HEK293 (cell line): ENCODE measurements at regions not wholly inside any gene's neighbourhood (a gene's known extent, or its start where the extent isn't known, plus 50 kb on each side); places are given as distances from the start of the nearest gene placed in this dataset.

ENCODE experiments used
- CTCF ChIA-PET: fragments of 350-600 bp; formaldehyde crosslinking; extraction: SDS; loops from one replicate; lab custom pipeline; 2021; ENCODE audit warnings: antibody characterized with exemption; lab: Yijun Ruan, JAX
- POLR2A ChIA-PET: fragments of 300-600 bp; formaldehyde crosslinking; extraction: SDS; loops from one replicate; lab custom pipeline; 2020; ENCODE audit warnings: antibody characterized with exemption, inconsistent platforms; lab: Yijun Ruan, JAX
- H3K27ac ChIP-seq: fragments of 200-500 bp; sonication (Bioruptor generic); 2 replicates; pipeline ENCODE4 v1.5.1; 2014; ENCODE audit warnings: low read depth, low read length, control low read depth, inconsistent platforms; ENCODE audit errors: extremely low read depth
- H3K36me3 ChIP-seq, 2 experiments: fragments of 200-500 bp in 1 of 2; sonication (Bioruptor generic) in 1 of 2; 1 replicate in 1 of 2; 2 replicates in 1 of 2; pipeline ENCODE4 v1.5.1; 2014 to 2017; ENCODE audit warnings: inconsistent platforms in 2 of 2, low read length in 2 of 2; ENCODE audit not compliant: control insufficient read depth in 2 of 2, insufficient read depth in 1 of 2
- H3K4me1 ChIP-seq: fragments of 200-500 bp; sonication (Bioruptor generic); 2 replicates; pipeline ENCODE4 v1.5.1; 2014; ENCODE audit warnings: mild to moderate bottlenecking, low read length, inconsistent platforms; ENCODE audit not compliant: control insufficient read depth, insufficient read depth
- H3K4me3 ChIP-seq: 2 replicates; pipeline ENCODE4 v1.5.1; 2011; ENCODE audit warnings: low read depth, mild to moderate bottlenecking, control low read depth, low read length, moderate library complexity
- H3K9me3 ChIP-seq: fragments of 200-500 bp; sonication (Bioruptor generic); 2 replicates; pipeline ENCODE4 v1.5.1; 2014; ENCODE audit warnings: low read depth, low read length, inconsistent platforms; ENCODE audit not compliant: control insufficient read depth, insufficient read depth
- HOXD13 ChIP-seq: sonication (generic); formaldehyde crosslinking; IDR thresholded peaks from 2 replicates; pipeline ENCODE4 v1.8.0; 2022; ENCODE audit warnings: missing genetic modification reagents, borderline replicate concordance
- REPIN1 ChIP-seq: fragments of 450-650 bp; formaldehyde crosslinking; IDR thresholded peaks from 2 replicates; pipeline ENCODE4 v1.5.1; 2017; ENCODE audit warnings: missing biosample characterization, missing genetic modification characterization, low read depth
- WT1 ChIP-seq: fragments of 450-650 bp; formaldehyde crosslinking; IDR thresholded peaks from 2 replicates; pipeline ENCODE4 v1.5.1; 2016; ENCODE audit warnings: missing biosample characterization, missing genetic modification characterization
- ZBTB26 ChIP-seq: fragments of 450-650 bp; formaldehyde crosslinking; optimal IDR thresholded peaks from 2 replicates; pipeline ENCODE3; 2016; ENCODE audit warnings: missing biosample characterization, mild to moderate bottlenecking, missing genetic modification characterization
- ZBTB8A ChIP-seq: fragments of 450-650 bp; formaldehyde crosslinking; IDR thresholded peaks from 2 replicates; pipeline ENCODE4 v1.5.1; 2016; ENCODE audit warnings: missing biosample characterization, missing genetic modification characterization
- ZIC2 ChIP-seq: fragments of 450-650 bp; formaldehyde crosslinking; IDR thresholded peaks from 2 replicates; pipeline ENCODE4 v1.5.1; 2016; ENCODE audit warnings: missing biosample characterization, missing genetic modification characterization
- ZNF10 ChIP-seq: fragments of 450-650 bp; formaldehyde crosslinking; IDR thresholded peaks from 2 replicates; pipeline ENCODE4 v1.5.1; 2017; ENCODE audit warnings: missing biosample characterization, missing genetic modification characterization
- ZNF121 ChIP-seq: fragments of 450-650 bp; formaldehyde crosslinking; IDR thresholded peaks from 2 replicates; pipeline ENCODE4 v1.5.1; 2016; ENCODE audit warnings: missing biosample characterization, missing genetic modification characterization
- ZNF157 ChIP-seq: fragments of 450-650 bp; formaldehyde crosslinking; IDR thresholded peaks from 2 replicates; pipeline ENCODE4 v1.5.1; 2016; ENCODE audit warnings: missing biosample characterization, missing genetic modification characterization
- ZNF239 ChIP-seq: fragments of 450-650 bp; formaldehyde crosslinking; IDR thresholded peaks from 2 replicates; pipeline ENCODE4 v1.5.1; 2016; ENCODE audit warnings: missing biosample characterization, missing genetic modification characterization
- ZNF26 ChIP-seq: fragments of 450-650 bp; formaldehyde crosslinking; IDR thresholded peaks from 2 replicates; pipeline ENCODE4 v1.5.1; 2016; ENCODE audit warnings: missing biosample characterization, missing genetic modification characterization
- ZNF350 ChIP-seq: fragments of 450-650 bp; formaldehyde crosslinking; IDR thresholded peaks from 2 replicates; pipeline ENCODE4 v1.5.0; 2017; ENCODE audit warnings: missing biosample characterization, mild to moderate bottlenecking, missing genetic modification characterization
- ZNF362 ChIP-seq: fragments of 450-650 bp; formaldehyde crosslinking; IDR thresholded peaks from 2 replicates; pipeline ENCODE4 v1.5.1; 2016; ENCODE audit warnings: missing biosample characterization, missing genetic modification characterization
- ZNF473 ChIP-seq: fragments of 450-650 bp; formaldehyde crosslinking; IDR thresholded peaks from 2 replicates; pipeline ENCODE4 v1.5.1; 2017; ENCODE audit warnings: missing biosample characterization, missing genetic modification characterization
- ZNF513 ChIP-seq: fragments of 450-650 bp; IDR thresholded peaks from 2 replicates; pipeline ENCODE4 v1.5.1; 2018; ENCODE audit warnings: missing biosample characterization, missing genetic modification characterization
- ZNF521 ChIP-seq: fragments of 450-650 bp; formaldehyde crosslinking; IDR thresholded peaks from 2 replicates; pipeline ENCODE4 v1.5.1; 2017; ENCODE audit warnings: missing biosample characterization, mild to moderate bottlenecking, missing genetic modification characterization
- ZNF670 ChIP-seq: fragments of 450-650 bp; formaldehyde crosslinking; IDR thresholded peaks from 2 replicates; pipeline ENCODE4 v1.5.1; 2016; ENCODE audit warnings: missing biosample characterization, missing genetic modification characterization, low read depth
- ZNF76 ChIP-seq: fragments of 450-650 bp; formaldehyde crosslinking; IDR thresholded peaks from 2 replicates; pipeline ENCODE4; 2016; ENCODE audit warnings: low read depth, missing biosample characterization, missing genetic modification characterization, borderline replicate concordance
- ZNF843 ChIP-seq: fragments of 450-650 bp; formaldehyde crosslinking; IDR thresholded peaks from 2 replicates; pipeline ENCODE4 v1.5.1; 2016; ENCODE audit warnings: missing biosample characterization, missing genetic modification characterization
- TF ChIP-seq, protein P1 (sequence below): fragments of 450-650 bp; formaldehyde crosslinking; IDR thresholded peaks from 2 replicates; pipeline ENCODE4 v1.5.1; 2016; ENCODE audit warnings: missing biosample characterization, missing genetic modification characterization

DNA sequence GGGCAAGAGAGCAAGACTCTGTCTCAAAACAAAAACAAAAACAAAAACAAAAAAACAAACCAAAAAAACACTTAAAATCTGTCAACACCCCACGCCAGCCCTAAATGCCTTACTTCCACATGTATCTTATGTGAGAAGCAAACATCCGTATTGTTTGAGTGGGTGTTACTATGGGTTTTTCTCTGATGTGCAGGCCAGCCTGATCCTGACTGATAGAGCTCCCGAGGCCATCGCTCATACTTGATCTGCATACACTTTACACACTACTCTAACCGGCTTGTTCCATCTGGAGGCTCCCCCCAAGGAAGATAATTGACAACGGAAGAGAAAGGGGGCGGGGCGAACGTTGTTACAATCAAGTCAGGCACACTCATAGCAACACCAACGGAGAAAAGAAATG, 237.4 kb downstream of the TBL1XR1 start:
- Histone ChIP-seq H3K36me3 (no peaks in the 10 kb centered on the region), H3K4me1 (no peaks in the 10 kb centered on the region), H3K9me3 (no peaks in the 10 kb centered on the region), H3K27ac (no peak overlapping the region), H3K4me3 (no peak overlapping the region)
- POLR2A ChIA-PET = no interaction called here
- CTCF ChIA-PET = no interaction called here
- TF ChIP-seq WT1 (tag by site-specific recombination) = no peak
- no peak for TF ChIP-seq ZNF513 (tag by site-specific recombination)
- no peak for TF ChIP-seq ZNF362
- no peak for TF ChIP-seq ZIC2 (tag by site-specific recombination)
- TF ChIP-seq ZNF521 (tag by site-specific recombination) = no peak
- TF ChIP-seq ZBTB8A (tag by site-specific recombination) = no peak
- TF ChIP-seq ZNF239 (tag by site-specific recombination) = no peak
- TF ChIP-seq ZNF76 (tag by site-specific recombination) = no peak
- no peak for TF ChIP-seq ZNF843 (tag by site-specific recombination)
- TF ChIP-seq ZNF157 = no peak
- TF ChIP-seq ZNF670 (tag by site-specific recombination) = no peak
- TF ChIP-seq HOXD13 (CRISPR knock-in tag) = no peak
- no peak for TF ChIP-seq REPIN1 (tag by site-specific recombination)

DNA sequence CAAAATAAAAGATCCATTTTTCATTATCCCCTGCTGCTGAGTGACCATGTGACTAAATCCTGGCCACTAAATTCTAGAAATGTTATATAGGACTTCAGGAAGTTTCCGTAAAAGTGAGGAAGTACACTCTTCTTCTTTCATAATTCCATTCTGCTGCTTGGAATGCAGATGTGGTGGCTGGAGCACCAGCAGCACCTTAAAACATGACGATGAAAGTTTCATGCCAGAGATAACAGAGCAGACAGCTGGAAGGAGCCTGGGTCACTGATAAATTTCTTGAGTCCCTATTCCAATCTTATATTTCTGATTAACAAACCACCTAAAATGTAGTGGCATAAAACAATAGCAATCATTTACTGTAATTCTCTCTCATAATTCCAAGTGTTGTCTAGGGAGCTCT, 238.7 kb downstream of the TBL1XR1 start:
- no peaks in the 10 kb centered on the region for H3K9me3 ChIP-seq
- no peak overlapping the region for H3K27ac ChIP-seq
- TF ChIP-seq ZNF121 = no peak
- no peaks in the 10 kb centered on the region for H3K36me3 ChIP-seq
- ChIA-PET POLR2A (no interaction called here), CTCF (no interaction called here)
- H3K4me1 ChIP-seq = no peaks in the 10 kb centered on the region
- H3K4me3 ChIP-seq = no peak overlapping the region

GRCh38 chr3:176954517-176954916, 242.8 kb downstream of the TBL1XR1 start:
- no peaks in the 10 kb centered on the region for H3K4me1 ChIP-seq
- no peak overlapping the region for H3K27ac ChIP-seq
- POLR2A ChIA-PET = no interaction called here
- no peak for TF ChIP-seq ZNF10 (tag by site-specific recombination)
- no peak for TF ChIP-seq ZNF473 (tag by site-specific recombination)
- no peak for TF ChIP-seq ZNF350 (tag by site-specific recombination)
- no peak for TF ChIP-seq ZNF26 (tag by site-specific recombination)
- TF ChIP-seq, protein P1, sequence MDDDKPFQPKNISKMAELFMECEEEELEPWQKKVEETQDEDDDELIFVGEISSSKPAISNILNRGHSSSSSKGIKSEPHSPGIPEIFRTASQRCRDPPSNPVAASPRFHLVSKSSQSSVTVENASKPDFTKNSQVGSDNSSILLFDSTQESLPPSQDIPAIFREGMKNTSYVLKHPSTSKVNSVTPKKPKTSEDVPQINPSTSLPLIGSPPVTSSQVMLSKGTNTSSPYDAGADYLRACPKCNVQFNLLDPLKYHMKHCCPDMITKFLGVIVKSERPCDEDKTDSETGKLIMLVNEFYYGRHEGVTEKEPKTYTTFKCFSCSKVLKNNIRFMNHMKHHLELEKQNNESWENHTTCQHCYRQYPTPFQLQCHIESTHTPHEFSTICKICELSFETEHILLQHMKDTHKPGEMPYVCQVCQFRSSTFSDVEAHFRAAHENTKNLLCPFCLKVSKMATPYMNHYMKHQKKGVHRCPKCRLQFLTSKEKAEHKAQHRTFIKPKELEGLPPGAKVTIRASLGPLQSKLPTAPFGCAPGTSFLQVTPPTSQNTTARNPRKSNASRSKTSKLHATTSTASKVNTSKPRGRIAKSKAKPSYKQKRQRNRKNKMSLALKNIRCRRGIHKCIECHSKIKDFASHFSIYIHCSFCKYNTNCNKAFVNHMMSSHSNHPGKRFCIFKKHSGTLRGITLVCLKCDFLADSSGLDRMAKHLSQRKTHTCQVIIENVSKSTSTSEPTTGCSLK (tag by site-specific recombination) = no peak
- no peak for TF ChIP-seq ZBTB26 (tag by site-specific recombination)
- TF ChIP-seq ZNF362 = no peak
- TF ChIP-seq, all 188 proteins: peak for 0
- Histone ChIP-seq H3K9me3 (no peaks in the 10 kb centered on the region), H3K4me3 (no peak overlapping the region), H3K36me3 (no peaks in the 10 kb centered on the region)
- CTCF ChIA-PET = no interaction called here
